ENCODE measurements at regions not wholly inside any gene's neighbourhood (a gene's known extent, or its start where the extent isn't known, plus 50 kb on each side); places are given as distances from the start of the nearest gene placed in this dataset.

DNA sequence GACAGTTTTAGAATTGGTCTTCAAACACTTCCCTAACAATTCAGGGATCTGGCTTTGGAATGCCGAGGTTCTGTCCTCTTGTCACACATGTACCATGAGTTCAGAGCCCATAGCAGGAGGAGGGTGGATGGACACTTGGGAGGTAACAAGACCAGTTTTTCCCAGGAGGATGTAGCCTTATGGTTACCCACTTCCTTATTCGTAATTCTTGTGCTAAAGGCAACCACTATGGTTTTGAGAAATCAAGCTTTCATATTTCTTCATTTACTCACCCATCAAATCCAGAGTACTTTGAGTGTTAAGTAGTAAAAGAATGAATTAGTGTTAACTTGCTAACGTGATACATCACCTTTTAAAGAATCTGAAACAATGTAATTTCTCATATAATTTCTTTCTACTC lies 479.6 kb upstream of the ALCAM start:
- DNase-seq (ENCODE audit: extremely low spot score, unreplicated experiment) = no peak
- Mint-ChIP-seq H3K27ac (no peak overlapping the region), H3K4me3 (no peak overlapping the region), H3K27me3 (no peaks in the 10 kb centered on the region), H3K36me3 (no peaks in the 10 kb centered on the region), H3K9me3 (peaks cover 11% of the 10 kb centered on the region), H3K4me1 (ENCODE audit: unreplicated experiment) (no peaks in the 10 kb centered on the region)
- TF ChIP-seq, protein P1, sequence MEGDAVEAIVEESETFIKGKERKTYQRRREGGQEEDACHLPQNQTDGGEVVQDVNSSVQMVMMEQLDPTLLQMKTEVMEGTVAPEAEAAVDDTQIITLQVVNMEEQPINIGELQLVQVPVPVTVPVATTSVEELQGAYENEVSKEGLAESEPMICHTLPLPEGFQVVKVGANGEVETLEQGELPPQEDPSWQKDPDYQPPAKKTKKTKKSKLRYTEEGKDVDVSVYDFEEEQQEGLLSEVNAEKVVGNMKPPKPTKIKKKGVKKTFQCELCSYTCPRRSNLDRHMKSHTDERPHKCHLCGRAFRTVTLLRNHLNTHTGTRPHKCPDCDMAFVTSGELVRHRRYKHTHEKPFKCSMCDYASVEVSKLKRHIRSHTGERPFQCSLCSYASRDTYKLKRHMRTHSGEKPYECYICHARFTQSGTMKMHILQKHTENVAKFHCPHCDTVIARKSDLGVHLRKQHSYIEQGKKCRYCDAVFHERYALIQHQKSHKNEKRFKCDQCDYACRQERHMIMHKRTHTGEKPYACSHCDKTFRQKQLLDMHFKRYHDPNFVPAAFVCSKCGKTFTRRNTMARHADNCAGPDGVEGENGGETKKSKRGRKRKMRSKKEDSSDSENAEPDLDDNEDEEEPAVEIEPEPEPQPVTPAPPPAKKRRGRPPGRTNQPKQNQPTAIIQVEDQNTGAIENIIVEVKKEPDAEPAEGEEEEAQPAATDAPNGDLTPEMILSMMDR (conservative IDR thresholded peaks at IDR 0.05) = no peak

DNA sequence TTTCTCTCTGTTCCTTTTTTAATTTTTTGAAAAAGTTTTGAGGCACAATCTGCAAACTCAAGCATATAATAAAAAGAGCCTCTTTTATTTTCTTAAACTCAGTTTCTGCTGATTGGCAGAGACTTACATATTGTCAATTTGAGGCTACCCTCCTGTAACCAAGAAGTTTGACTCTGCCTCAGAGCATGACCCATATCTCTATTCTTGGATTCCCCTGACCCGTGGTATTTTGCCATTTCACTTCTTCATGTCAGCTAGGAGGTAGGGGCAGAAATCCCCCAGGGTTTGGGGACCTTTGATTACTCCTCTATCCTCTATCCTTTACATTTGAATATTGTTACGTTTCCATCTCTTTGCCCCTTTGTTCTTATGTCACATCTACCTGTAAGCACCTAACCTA lies 479.1 kb upstream of the ALCAM start:
- no peak overlapping the region for H3K4me3 Mint-ChIP-seq
- H3K9me3 Mint-ChIP-seq = peaks cover 12% of the 10 kb centered on the region
- DNase-seq (ENCODE audit: extremely low spot score, unreplicated experiment) = no peak
- no peak overlapping the region for H3K27ac Mint-ChIP-seq
- H3K4me1 Mint-ChIP-seq (ENCODE audit: unreplicated experiment) = no peaks in the 10 kb centered on the region
- H3K27me3 Mint-ChIP-seq = no peaks in the 10 kb centered on the region
- no peaks in the 10 kb centered on the region for H3K36me3 Mint-ChIP-seq
- TF ChIP-seq, protein P1 (conservative IDR thresholded peaks at IDR 0.05) = no peak

DNA sequence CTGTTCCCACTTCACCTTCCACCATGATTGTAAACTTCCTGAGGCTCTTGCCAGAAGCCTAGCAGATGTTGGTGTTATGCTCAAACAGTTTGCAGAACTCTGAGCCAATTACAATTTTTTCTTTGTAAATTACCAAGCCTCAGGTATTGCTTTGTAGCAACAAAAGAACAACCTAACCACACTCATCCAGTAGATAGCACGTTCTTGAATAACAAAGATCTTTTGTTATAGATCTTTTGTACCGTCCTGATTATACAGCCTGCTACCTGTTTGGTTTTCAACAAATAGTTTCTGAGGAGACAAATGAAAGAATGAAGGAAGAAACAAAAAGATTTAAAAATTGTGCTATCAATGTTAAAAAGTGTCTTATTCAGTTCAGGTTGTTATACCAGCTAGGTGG lies 474.7 kb upstream of the ALCAM start:
- TF ChIP-seq, protein P1 (conservative IDR thresholded peaks at IDR 0.05) = no peak
- H3K9me3 Mint-ChIP-seq = peaks cover 7% of the 10 kb centered on the region
- no peaks in the 10 kb centered on the region for H3K4me1 Mint-ChIP-seq (ENCODE audit: unreplicated experiment)
- DNase-seq (ENCODE audit: extremely low spot score, unreplicated experiment) = no peak
- H3K27ac Mint-ChIP-seq = no peak overlapping the region
- H3K4me3 Mint-ChIP-seq = no peak overlapping the region
- H3K27me3 Mint-ChIP-seq = no peaks in the 10 kb centered on the region
- H3K36me3 Mint-ChIP-seq = no peaks in the 10 kb centered on the region

GRCh38 chr3:104896624-104897023 lies 470.1 kb upstream of the ALCAM start:
- DNase-seq (ENCODE audit: extremely low spot score, unreplicated experiment) = no peak
- H3K36me3 Mint-ChIP-seq = no peaks in the 10 kb centered on the region
- H3K27me3 Mint-ChIP-seq = no peaks in the 10 kb centered on the region
- H3K4me3 Mint-ChIP-seq = no peak overlapping the region
- H3K27ac Mint-ChIP-seq = no peak overlapping the region
- TF ChIP-seq, protein P1 (conservative IDR thresholded peaks at IDR 0.05) = no peak
- no peaks in the 10 kb centered on the region for H3K4me1 Mint-ChIP-seq (ENCODE audit: unreplicated experiment)
- peaks cover 4% of the 10 kb centered on the region for H3K9me3 Mint-ChIP-seq

GRCh38 chr3:104901396-104901795 lies 465.3 kb upstream of the ALCAM start:
- H3K27ac Mint-ChIP-seq = no peak overlapping the region
- H3K27me3 Mint-ChIP-seq = no peaks in the 10 kb centered on the region
- H3K4me1 Mint-ChIP-seq (ENCODE audit: unreplicated experiment) = no peaks in the 10 kb centered on the region
- H3K36me3 Mint-ChIP-seq = no peaks in the 10 kb centered on the region
- H3K4me3 Mint-ChIP-seq = no peak overlapping the region
- H3K9me3 Mint-ChIP-seq = peaks cover 5% of the 10 kb centered on the region
- no peak for DNase-seq (ENCODE audit: extremely low spot score, unreplicated experiment)
- TF ChIP-seq, protein P1 (conservative IDR thresholded peaks at IDR 0.05) = no peak

- no peaks in the 10 kb centered on the region for H3K27me3 Mint-ChIP-seq
- no peak overlapping the region for H3K4me3 Mint-ChIP-seq
Observed at GRCh38 chr3:104903064-104903463, 463.6 kb upstream of the ALCAM start.

More at GRCh38 chr3:104903064-104903463, 463.6 kb upstream of the ALCAM start:
- no peak for DNase-seq (ENCODE audit: extremely low spot score, unreplicated experiment)
- peaks cover 9% of the 10 kb centered on the region for H3K9me3 Mint-ChIP-seq
- no peaks in the 10 kb centered on the region for H3K36me3 Mint-ChIP-seq
- H3K4me1 Mint-ChIP-seq (ENCODE audit: unreplicated experiment) = no peaks in the 10 kb centered on the region
- H3K27ac Mint-ChIP-seq = no peak overlapping the region
- TF ChIP-seq, protein P1 (conservative IDR thresholded peaks at IDR 0.05) = no peak

Data from type B pancreatic cell (in vitro differentiated cells).